WTC11 (cell line): ENCODE measurements at regions not wholly inside any gene's neighbourhood (a gene's known extent, or its start where the extent isn't known, plus 50 kb on each side); places are given as distances from the start of the nearest gene placed in this dataset.

Experiments
- CTCF ChIP-seq: fragments of 200-600 bp; IDR thresholded peaks from 2 replicates; pipeline ENCODE4 v1.8.0; 2022; ENCODE audit warnings: antibody characterized with exemption
- E2F4 ChIP-seq: sonication (generic); formaldehyde crosslinking; IDR thresholded peaks from 2 replicates; pipeline ENCODE4 v1.8.1; 2022; ENCODE audit warnings: low read depth, mild to moderate bottlenecking, moderate library complexity, missing genetic modification reagents, borderline replicate concordance
- PRRX2 ChIP-seq: fragments of 250-450 bp; sonication (Bioruptor Pico); IDR thresholded peaks from 2 replicates; pipeline ENCODE4 v1.8.0; 2021; ENCODE audit warnings: mild to moderate bottlenecking

DNA sequence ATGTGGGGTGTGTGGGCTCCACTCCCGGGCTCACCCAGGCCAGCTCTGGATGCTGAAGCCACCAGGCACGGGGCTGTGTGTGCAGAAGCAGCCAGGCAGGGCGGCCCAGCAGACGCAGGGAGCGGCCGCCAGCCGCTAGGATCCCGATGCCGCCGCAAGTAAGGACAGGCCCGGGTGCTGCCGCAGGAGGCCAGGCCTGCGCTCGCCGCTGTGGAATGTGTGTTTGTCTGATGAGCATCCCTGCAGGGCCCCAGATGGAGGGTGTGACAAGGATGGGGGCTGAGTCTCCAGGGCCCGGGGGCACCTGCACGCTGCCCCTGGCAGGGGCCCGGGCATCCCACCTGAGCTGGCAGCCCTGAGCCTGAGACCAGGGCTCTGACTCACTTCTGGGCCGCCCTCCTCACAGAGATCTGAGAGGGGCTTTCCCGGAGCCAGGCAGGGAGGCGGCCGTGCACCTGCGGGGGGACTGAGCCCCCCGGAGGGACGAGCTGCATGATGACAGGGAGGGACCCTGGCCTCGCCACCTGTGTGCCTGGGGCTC, 101.5 kb downstream of the FOXL3 start:
- TF ChIP-seq E2F4 (CRISPR knock-in tag) (no peak), CTCF (no peak), PRRX2 (CRISPR knock-in tag) (no peak)
